GM06990 (cell line): ENCODE measurements at regions not wholly inside any gene's neighbourhood (a gene's known extent, or its start where the extent isn't known, plus 50 kb on each side); places are given as distances from the start of the nearest gene placed in this dataset.

ENCODE experiments used
- DNase-seq: peaks from one replicate; pipeline ENCODE4 v3.0.0-alpha.2; 2011; ENCODE audit not compliant: insufficient read length; ENCODE audit errors: extremely low read depth
- H3K27me3 ChIP-seq: replicated peaks from 2 replicates; pipeline ENCODE4 v1.6.0; 2011; ENCODE audit warnings: low read length; ENCODE audit not compliant: control insufficient read depth, insufficient read depth
- H3K36me3 ChIP-seq: 2 replicates; pipeline ENCODE4 v1.5.1; 2011; ENCODE audit warnings: low read length; ENCODE audit not compliant: control insufficient read depth, insufficient read depth
- H3K4me3 ChIP-seq: replicated peaks from 2 replicates; pipeline ENCODE4 v1.5.1; 2011; ENCODE audit warnings: low read depth, mild to moderate bottlenecking, control low read depth, low read length
- TF ChIP-seq, protein P1 (sequence below): IDR thresholded peaks from 2 replicates; pipeline ENCODE4 v1.5.1; 2011; ENCODE audit warnings: low read length, control low read depth, mild to moderate bottlenecking, inconsistent platforms; ENCODE audit not compliant: insufficient read depth, poor library complexity, severe bottlenecking

DNA sequence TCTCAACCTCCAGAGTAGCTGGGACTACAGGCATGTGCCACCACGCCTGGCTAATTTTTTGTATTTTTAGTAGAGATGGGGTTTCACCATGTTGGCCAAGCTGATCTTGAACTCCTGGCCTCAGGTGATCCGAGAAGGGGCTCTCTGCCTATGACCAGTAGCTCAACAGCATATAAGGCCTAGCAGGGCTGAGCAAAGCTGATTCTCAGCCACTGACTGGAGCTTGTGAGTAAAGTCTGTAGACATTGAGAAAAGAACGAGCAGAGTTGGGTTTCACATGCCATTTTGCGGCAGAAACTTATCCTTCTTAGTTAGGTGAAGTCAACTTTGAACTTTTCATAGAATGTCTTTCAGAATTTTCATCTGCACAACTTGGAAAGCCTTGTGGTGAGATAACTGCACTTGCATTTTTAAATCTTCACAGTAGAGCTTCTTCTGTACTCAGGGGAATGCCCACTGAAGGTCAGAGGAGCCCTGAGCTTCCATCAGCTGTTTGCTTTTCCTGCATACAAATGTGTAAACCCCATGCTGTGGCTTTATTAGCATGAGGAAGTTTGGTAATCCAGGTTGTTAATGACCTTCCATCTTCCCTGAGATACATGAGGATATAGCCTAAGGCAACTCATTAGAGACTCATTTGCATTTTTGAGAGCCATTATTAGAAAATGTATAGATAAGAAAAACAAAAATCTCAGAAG lies 602.4 kb downstream of the METTL4 start:
- DNase-seq, result no peak
- H3K4me3 ChIP-seq, result no peak overlapping the region
- no peaks in the 10 kb centered on the region for H3K36me3 ChIP-seq
- TF ChIP-seq, protein P1, sequence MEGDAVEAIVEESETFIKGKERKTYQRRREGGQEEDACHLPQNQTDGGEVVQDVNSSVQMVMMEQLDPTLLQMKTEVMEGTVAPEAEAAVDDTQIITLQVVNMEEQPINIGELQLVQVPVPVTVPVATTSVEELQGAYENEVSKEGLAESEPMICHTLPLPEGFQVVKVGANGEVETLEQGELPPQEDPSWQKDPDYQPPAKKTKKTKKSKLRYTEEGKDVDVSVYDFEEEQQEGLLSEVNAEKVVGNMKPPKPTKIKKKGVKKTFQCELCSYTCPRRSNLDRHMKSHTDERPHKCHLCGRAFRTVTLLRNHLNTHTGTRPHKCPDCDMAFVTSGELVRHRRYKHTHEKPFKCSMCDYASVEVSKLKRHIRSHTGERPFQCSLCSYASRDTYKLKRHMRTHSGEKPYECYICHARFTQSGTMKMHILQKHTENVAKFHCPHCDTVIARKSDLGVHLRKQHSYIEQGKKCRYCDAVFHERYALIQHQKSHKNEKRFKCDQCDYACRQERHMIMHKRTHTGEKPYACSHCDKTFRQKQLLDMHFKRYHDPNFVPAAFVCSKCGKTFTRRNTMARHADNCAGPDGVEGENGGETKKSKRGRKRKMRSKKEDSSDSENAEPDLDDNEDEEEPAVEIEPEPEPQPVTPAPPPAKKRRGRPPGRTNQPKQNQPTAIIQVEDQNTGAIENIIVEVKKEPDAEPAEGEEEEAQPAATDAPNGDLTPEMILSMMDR, result no peak
- no peaks in the 10 kb centered on the region for H3K27me3 ChIP-seq

- TF ChIP-seq, protein P1, result no peak
- no peaks in the 10 kb centered on the region for H3K27me3 ChIP-seq
- DNase-seq, result no peak
- H3K4me3 ChIP-seq, result no peak overlapping the region
- no peaks in the 10 kb centered on the region for H3K36me3 ChIP-seq
Observed at GRCh38 chr18:1976484-1976883, 594.8 kb downstream of the METTL4 start.

GRCh38 chr18:1982056-1982455 lies 589.2 kb downstream of the METTL4 start:
- Histone ChIP-seq H3K4me3 (no peak overlapping the region), H3K36me3 (no peaks in the 10 kb centered on the region), H3K27me3 (no peaks in the 10 kb centered on the region)
- TF ChIP-seq, protein P1, result no peak
- DNase-seq, result no peak

- TF ChIP-seq, protein P1, result no peak
- Histone ChIP-seq H3K4me3 (no peak overlapping the region), H3K36me3 (no peaks in the 10 kb centered on the region), H3K27me3 (no peaks in the 10 kb centered on the region)
- DNase-seq, result no peak
Observed at GRCh38 chr18:1983746-1984515, 587.4 kb downstream of the METTL4 start.

DNA sequence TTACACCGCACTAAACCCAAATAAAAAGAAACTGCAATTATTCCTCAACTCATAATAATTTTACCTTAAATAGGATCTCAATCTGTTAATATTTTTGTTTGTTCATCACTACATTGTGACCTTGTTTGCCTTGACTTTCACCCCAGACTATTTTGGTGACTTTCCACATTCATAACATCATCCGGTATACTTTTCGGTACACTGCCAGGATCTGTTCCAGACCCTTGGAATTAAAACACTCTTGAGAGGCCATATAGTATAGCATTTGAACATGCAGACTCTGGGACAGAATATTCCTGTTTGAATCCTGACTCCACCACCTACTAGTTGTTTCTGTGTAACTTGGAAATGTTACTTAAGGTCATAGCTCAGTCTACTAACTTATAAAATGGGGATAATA lies 577.4 kb downstream of the METTL4 start:
- H3K4me3 ChIP-seq, result no peak overlapping the region

More for the DNA sequence above, 577.4 kb downstream of the METTL4 start:
- no peaks in the 10 kb centered on the region for H3K36me3 ChIP-seq
- DNase-seq, result no peak
- TF ChIP-seq, protein P1, result no peak
- H3K27me3 ChIP-seq, result no peaks in the 10 kb centered on the region
